ENCODE measurements at regions not wholly inside any gene's neighbourhood (a gene's known extent, or its start where the extent isn't known, plus 50 kb on each side); places are given as distances from the start of the nearest gene placed in this dataset.

GRCh38 chr6:98627129-98627775, 207.1 kb upstream of the POU3F2 start:
- Histone ChIP-seq H3K9ac (ENCODE audit: low read length) (no peak overlapping the region), H3K4me1 (ENCODE audit: control insufficient read depth in 1 of 2, insufficient read depth in 2 of 2, low read length in 2 of 2) (no peaks in the 10 kb centered on the region), H3K4me2 (ENCODE audit: low read length) (no peak overlapping the region), H3K27me3 (ENCODE audit: insufficient read depth, low read length) (0 out of 2 replicates have a peak, but pooled peaks cover 7% of the 10 kb centered on the region), H2AFZ (ENCODE audit: low read depth, low read length, poor library complexity, severe bottlenecking) (no peak overlapping the region), H3K9me2 (ENCODE audit: insufficient read depth) (no peaks in the 10 kb centered on the region), H3K27ac (ENCODE audit: low read depth, low read length) (no peak overlapping the region), H3K9me3 (ENCODE audit: control insufficient read depth in 1 of 2, insufficient read depth in 1 of 2, low read depth in 1 of 2, low read length in 2 of 2) (no peaks in the 10 kb centered on the region), H3K79me2 (ENCODE audit: insufficient read depth, low read length) (no peaks in the 10 kb centered on the region), H4K20me1 (ENCODE audit: insufficient read depth) (no peaks in the 10 kb centered on the region), H3K36me3 (ENCODE audit: control insufficient read depth in 1 of 2, insufficient read depth in 2 of 2, low read length in 2 of 2) (no peaks in the 10 kb centered on the region), H3K4me3 (replicated peaks in 1 of 2; ENCODE audit: low read depth in 1 of 2, low read length in 2 of 2) (no peak overlapping the region)
- ChIA-PET CTCF (no interaction called here), RAD21 (ENCODE audit: low non-redundant PET in 1 of 2, low total read pairs in 2 of 2, uncharacterized antibody in 2 of 2, unreplicated experiment in 2 of 2) (no interaction called here), POLR2A (no interaction called here)
- BruUV-seq (replicated peaks) = no TSS peak
- no peak for ATAC-seq
- DNase-seq (ENCODE audit: low read depth, low spot score) = no peak
- TF ChIP-seq CEBPB (IDR thresholded peaks at IDR 0.05; ENCODE audit: low read depth) (no peak), ZBTB33 (IDR thresholded peaks at IDR 0.05; ENCODE audit: extremely low read depth, insufficient replicate concordance, low read length) (no peak), MAX (IDR thresholded peaks at IDR 0.05) (no peak)
- intact Hi-C loops (cut with micrococcal nuclease) = no loop called here

GRCh38 chr6:98633886-98634285, 200.5 kb upstream of the POU3F2 start:
- Histone ChIP-seq H3K79me2 (ENCODE audit: insufficient read depth, low read length) (no peaks in the 10 kb centered on the region), H2AFZ (ENCODE audit: low read depth, low read length, poor library complexity, severe bottlenecking) (no peak overlapping the region), H3K4me3 (replicated peaks in 1 of 2; ENCODE audit: low read depth in 1 of 2, low read length in 2 of 2) (no peak overlapping the region), H3K4me2 (ENCODE audit: low read length) (no peak overlapping the region), H3K9me2 (ENCODE audit: insufficient read depth) (no peaks in the 10 kb centered on the region), H3K9ac (ENCODE audit: low read length) (no peak overlapping the region), H3K4me1 (ENCODE audit: control insufficient read depth in 1 of 2, insufficient read depth in 2 of 2, low read length in 2 of 2) (no peaks in the 10 kb centered on the region), H3K27me3 (ENCODE audit: insufficient read depth, low read length) (0 out of 2 replicates have a peak, but pooled peaks cover 7% of the 10 kb centered on the region), H3K27ac (ENCODE audit: low read depth, low read length) (no peak overlapping the region), H3K9me3 (ENCODE audit: control insufficient read depth in 1 of 2, insufficient read depth in 1 of 2, low read depth in 1 of 2, low read length in 2 of 2) (no peaks in the 10 kb centered on the region), H4K20me1 (ENCODE audit: insufficient read depth) (no peaks in the 10 kb centered on the region), H3K36me3 (ENCODE audit: control insufficient read depth in 1 of 2, insufficient read depth in 2 of 2, low read length in 2 of 2) (no peaks in the 10 kb centered on the region)
- ATAC-seq = no peak
- RAD21 ChIA-PET (ENCODE audit: low non-redundant PET in 1 of 2, low total read pairs in 2 of 2, uncharacterized antibody in 2 of 2, unreplicated experiment in 2 of 2) = no interaction called here
- POLR2A ChIA-PET = no interaction called here
- DNase-seq (ENCODE audit: low read depth, low spot score) = no peak
- TF ChIP-seq ZNF274 (IDR thresholded peaks at IDR 0.05; ENCODE audit: low read depth, low read length) (no peak), CTCF (IDR thresholded peaks at IDR 0.05 in 2 of 3, conservative IDR thresholded peaks at IDR 0.05 in 1 of 3; ENCODE audit: borderline replicate concordance in 1 of 3, insufficient read depth in 1 of 3, low read depth in 2 of 3, low read length in 2 of 3) (no peak)
- intact Hi-C loops (cut with micrococcal nuclease) = no loop called here
- CTCF ChIA-PET = no interaction called here
- no TSS peak for BruUV-seq (replicated peaks)

All from HCT116 (cell line).